ENCODE measurements at regions not wholly inside any gene's neighbourhood (a gene's known extent, or its start where the extent isn't known, plus 50 kb on each side); places are given as distances from the start of the nearest gene placed in this dataset.

GRCh38 chr9:14428781-14429230 lies 114.9 kb upstream of the NFIB start:
- peak; percentile 80 for DNase-seq (ENCODE audit: low spot score)

- DNase-seq (ENCODE audit: low spot score), result no peak
Observed at GRCh38 chr9:14427419-14427818, 113.5 kb upstream of the NFIB start.

- no peak for DNase-seq (ENCODE audit: low spot score)
Observed at GRCh38 chr9:14424983-14425382, 111.0 kb upstream of the NFIB start.

GRCh38 chr9:14424289-14424688 lies 110.3 kb upstream of the NFIB start:
- no peak for DNase-seq (ENCODE audit: low spot score)

- no peak for DNase-seq (ENCODE audit: low spot score)
Observed at GRCh38 chr9:14423815-14424261, 109.9 kb upstream of the NFIB start.

GRCh38 chr9:14421291-14421690 lies 107.3 kb upstream of the NFIB start:
- DNase-seq (ENCODE audit: low spot score), result no peak

- DNase-seq (ENCODE audit: low spot score), result peak; percentile 78
Observed at GRCh38 chr9:14418941-14419937, 105.3 kb upstream of the NFIB start.

GRCh38 chr9:14418301-14418940 lies 104.5 kb upstream of the NFIB start:
- peak; percentile 70 for DNase-seq (ENCODE audit: low spot score)

- no peak for DNase-seq (ENCODE audit: low spot score)
Observed at GRCh38 chr9:14417237-14417636, 103.3 kb upstream of the NFIB start.

GRCh38 chr9:14415947-14416346 lies 102.0 kb upstream of the NFIB start:
- DNase-seq (ENCODE audit: low spot score), result no peak

- no peak for DNase-seq (ENCODE audit: low spot score)
Observed at GRCh38 chr9:14413812-14414211, 99.9 kb upstream of the NFIB start.

GRCh38 chr9:14412775-14413174 lies 98.8 kb upstream of the NFIB start:
- DNase-seq (ENCODE audit: low spot score), result no peak

GRCh38 chr9:14406463-14406862 lies 92.5 kb upstream of the NFIB start:
- no peak for DNase-seq (ENCODE audit: low spot score)

GRCh38 chr9:14405176-14405706 lies 91.3 kb upstream of the NFIB start:
- no peak for DNase-seq (ENCODE audit: low spot score)

- no peak for DNase-seq (ENCODE audit: low spot score)
Observed at GRCh38 chr9:14403081-14403480, 89.1 kb upstream of the NFIB start.

- no peak for DNase-seq (ENCODE audit: low spot score)
Observed at GRCh38 chr9:14402583-14402982, 88.6 kb upstream of the NFIB start.

GRCh38 chr9:14401911-14402310 lies 88.0 kb upstream of the NFIB start:
- DNase-seq (ENCODE audit: low spot score), result no peak

- no peak for DNase-seq (ENCODE audit: low spot score)
Observed at GRCh38 chr9:14400658-14400995, 86.7 kb upstream of the NFIB start.

- DNase-seq (ENCODE audit: low spot score), result no peak
Observed at GRCh38 chr9:14399756-14400657, 86.1 kb upstream of the NFIB start.

- no peak for DNase-seq (ENCODE audit: low spot score)
Observed at GRCh38 chr9:14398473-14398872, 84.5 kb upstream of the NFIB start.

- DNase-seq (ENCODE audit: low spot score), result no peak
Observed at GRCh38 chr9:14396171-14396570, 82.2 kb upstream of the NFIB start.
